Glomerular visceral epithelial cell (primary cell): ENCODE measurements at regions not wholly inside any gene's neighbourhood (a gene's known extent, or its start where the extent isn't known, plus 50 kb on each side); places are given as distances from the start of the nearest gene placed in this dataset.

Source experiments
- DNase-seq: peaks from one replicate; pipeline ENCODE4 v3.0.0-alpha.2; 2016; ENCODE audit errors: extremely low spot score

GRCh38 chr16:80356365-80356764 is 184.4 kb upstream of the DYNLRB2 start:
- DNase-seq, result no peak

- no peak for DNase-seq
Observed at GRCh38 chr16:80355335-80355734, 185.5 kb upstream of the DYNLRB2 start.

DNA sequence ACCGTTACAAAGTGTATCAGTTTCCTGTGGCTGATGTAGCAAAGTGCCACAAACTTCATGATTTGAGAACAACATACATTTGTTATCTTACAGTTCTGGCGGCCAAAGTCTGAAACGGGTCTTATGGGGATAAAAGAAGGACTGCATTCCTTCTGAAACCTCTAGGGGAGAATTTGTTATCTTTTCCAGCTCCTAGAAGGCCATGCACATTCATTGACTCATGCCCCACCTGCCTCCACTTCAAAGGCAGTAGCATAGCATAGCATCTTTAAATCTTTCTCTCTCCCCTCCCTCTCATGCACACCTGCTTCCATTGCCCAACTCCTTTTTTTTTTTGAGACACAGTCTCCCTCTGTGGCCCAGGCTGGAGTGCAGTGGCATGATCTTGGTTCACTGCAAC is 190.7 kb upstream of the DYNLRB2 start:
- no peak for DNase-seq

DNA sequence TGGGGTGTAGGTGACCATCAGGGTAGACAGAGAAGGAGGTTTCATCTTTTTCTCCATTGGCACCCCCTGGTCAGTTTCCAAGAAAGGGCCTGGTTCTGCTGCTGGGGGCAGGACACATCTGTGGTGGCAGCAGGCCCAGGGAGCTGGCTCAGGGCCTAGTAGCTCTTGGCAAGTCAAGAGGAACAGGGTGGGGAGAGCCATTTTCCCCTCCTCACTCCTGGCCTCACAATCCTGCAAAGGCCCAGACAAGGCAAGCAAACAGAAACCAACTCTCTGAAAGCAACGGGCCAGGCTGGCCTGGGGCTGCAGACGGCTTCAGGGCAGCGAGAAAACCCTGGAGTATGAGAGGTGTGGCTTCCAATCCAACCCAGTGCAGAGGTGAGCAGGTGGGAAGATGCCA is 192.9 kb upstream of the DYNLRB2 start:
- DNase-seq, result peak; percentile 4

- DNase-seq, result no peak
Observed at GRCh38 chr16:80347002-80347401, 193.8 kb upstream of the DYNLRB2 start.

DNA sequence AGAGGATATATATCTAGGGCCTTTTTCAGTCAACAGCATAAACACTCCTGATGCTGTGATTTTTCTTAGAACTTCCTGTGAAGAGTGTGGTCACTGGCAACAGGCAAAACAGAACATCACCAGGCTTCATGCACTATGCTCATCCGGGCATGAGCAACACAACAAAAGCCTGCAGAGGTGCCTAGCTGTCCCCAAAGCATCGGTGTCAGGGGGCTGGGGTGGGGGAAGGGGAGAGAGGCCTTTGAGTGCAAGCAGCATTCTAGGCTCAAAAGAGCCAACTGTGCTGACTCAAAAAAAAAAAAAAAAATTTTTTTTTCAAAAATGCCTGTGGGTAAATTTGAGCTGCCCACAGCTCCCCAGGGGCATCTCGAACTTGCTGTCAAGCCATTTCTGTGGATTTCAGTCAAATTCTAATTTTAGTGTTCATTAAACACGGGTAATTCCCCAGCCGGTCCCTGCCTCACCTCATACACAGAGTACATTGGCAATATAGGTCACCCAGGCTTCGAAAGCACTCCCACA is 194.6 kb upstream of the DYNLRB2 start:
- peak; percentile 35 for DNase-seq

DNA sequence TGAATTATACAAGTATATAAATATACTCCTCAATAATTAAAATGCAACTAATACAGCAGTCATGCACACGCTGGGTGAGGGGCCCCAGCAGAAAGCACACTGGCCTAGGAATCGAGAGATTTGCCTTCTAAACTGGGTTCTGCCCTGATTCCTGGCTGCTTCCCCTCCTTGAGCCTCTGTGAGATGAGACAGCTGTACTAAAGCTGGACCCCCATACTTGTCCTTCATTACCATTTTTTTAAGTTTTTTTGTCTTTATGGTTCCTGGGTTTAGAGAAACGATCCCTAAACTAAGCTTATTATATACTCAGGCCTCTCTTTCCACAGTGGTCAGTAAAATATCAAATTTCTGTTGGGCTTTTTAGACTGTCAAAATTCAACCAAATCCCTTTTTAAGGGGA is 195.1 kb upstream of the DYNLRB2 start:
- no peak for DNase-seq

DNA sequence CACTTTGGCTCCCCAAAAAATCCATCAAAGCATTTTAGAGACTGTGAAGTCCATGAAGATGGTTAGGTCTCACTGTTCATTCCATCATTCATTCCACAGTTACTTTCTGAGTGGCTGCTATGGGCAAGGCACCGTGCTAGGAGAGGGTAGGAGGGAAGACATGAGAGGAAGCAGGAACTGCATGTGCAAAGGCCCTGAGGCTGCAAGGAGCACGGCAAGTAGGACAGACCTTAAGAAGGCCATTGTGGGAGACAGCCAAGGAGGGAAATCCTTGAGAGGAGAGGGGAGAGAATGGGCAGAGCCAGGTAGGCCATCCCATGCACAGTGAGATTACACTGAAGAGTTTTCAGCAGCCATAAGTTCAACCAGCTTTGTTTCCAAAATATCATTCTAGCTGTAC is 196.2 kb upstream of the DYNLRB2 start:
- no peak for DNase-seq

DNA sequence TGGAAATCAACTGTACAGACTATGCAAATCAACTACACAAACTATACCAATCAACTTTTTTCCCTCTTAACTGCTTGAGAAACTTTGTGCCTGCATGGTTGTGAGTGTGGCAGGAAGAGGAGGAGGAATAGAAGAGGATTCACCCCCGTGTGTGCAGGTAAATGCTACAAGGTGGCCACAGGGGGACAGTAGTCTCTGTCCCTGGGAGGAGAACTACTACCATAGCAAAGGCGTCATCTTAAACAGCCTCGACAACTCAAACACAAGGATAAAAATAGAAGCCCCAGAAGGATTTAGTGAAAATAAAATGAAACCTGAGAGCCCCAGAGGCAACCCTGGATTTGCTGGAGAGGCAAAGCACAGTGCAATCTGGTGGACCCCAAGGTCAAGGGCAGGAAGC is 199.5 kb upstream of the DYNLRB2 start:
- DNase-seq, result no peak

DNA sequence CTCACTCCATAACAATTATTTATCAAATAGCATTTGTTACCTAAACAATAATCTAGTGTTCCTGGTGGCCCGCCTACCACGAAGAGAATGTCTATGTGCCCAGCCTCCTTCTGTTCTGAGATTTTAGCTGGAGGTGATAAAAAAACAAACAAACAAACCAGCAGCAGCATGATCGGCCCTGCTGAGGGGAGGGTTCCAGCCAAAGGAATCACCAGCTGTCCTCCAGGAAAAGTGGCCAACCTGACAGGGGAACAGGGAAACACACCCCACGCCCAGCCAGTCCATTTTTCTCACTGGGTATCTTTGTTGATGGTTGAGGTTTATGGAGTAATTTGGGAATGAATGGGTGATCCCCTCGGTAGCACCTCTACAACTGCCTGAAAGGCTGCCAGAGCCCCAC is 203.0 kb upstream of the DYNLRB2 start:
- DNase-seq, result no peak

DNA sequence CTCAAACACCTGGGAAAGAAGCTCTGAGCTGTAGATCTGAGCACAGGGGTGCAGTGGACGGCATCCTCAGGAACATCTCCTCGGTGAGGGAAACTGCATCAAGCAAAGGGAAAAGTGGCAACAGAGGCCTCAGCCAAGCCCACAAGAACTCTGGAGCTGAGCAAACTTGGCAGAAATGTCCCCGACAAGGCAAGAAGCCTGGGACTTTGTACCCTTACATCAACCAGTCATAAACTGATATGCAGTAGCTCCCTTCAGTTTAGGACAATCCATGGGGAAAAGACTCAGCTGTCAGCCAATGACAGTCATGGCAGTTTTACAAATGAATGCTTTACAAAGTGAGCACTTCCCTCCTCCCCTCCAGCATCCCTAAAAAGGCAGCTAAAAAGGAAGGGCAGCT is 210.0 kb upstream of the DYNLRB2 start:
- no peak for DNase-seq

DNA sequence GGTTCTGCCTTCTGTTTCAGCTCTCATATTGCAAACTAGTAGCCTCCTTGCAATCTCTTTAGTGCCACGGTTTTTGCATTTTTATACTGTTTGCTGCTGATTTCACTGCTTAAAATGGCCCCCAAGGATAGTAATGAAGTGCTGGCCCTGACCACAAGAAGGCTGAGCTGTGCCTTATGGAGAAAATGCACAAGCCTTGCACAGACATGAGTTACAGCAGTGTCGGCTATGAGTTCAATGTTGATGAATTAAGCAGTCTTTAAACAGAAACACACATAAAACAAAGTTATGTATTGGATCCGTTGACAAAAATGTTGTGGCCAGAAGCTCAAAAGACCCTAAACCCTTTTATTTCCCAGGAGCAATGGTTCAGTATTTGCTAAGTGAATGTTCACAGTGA is 210.6 kb upstream of the DYNLRB2 start:
- DNase-seq, result no peak

DNA sequence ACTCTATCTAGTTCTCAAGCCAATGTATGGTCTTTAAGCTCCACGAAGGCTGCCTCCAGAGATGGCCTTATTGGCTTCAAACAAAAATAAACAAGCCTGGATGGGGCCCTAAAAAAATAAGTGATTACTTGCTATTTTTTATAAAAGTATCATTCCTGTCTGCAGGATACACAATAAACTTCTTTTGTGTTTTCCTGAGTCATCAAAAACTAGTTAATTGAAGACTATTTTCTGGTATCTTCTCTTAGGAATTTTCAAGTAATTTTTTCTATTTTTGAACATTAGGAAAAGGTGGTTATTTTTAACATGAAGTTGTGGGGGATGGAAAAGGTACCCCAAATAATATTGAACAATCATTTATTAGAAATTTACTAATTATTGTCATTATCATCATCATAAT is 213.1 kb upstream of the DYNLRB2 start:
- no peak for DNase-seq

GRCh38 chr16:80324371-80324770 is 216.4 kb upstream of the DYNLRB2 start:
- no peak for DNase-seq

GRCh38 chr16:80323808-80324195 is 217.0 kb upstream of the DYNLRB2 start:
- DNase-seq, result no peak

GRCh38 chr16:80323187-80323807 is 217.5 kb upstream of the DYNLRB2 start:
- DNase-seq, result no peak

DNA sequence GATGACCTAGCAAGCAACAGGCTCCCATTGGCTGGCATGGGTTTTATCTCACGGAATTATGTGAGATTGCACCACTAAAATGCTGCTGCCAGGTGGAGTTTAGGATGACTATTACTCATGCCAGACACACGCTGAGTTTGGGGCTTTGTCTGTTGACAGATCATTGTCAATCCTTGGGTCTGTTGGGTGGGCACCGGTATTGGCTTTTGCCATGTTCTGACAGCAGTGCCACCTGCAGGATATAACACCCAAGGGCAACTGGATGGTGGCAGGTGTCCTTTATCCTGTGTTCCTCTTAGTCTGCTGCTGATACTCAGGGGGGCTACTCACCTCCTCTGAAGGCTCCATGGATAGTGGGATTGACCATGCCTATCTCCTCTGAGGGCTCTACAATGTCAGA is 221.6 kb upstream of the DYNLRB2 start:
- peak; percentile 9 for DNase-seq

DNA sequence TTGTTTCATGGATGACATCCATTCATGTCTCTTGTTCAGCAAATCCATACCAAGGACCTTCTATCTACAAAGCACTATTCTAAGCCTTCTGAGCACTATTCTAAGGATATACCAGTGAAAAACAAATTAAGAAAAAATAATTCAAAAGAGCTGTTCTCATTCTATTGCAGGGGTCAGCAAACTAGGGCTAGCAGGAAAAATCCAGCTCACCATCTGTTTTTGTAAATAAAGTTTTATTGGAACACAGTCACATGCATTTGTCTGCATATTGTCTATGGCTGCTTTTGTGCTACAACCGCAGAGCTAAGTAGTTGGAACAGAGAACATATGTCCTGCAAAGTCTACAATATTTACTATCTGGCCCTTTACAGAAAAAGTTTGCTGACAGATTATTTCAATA is 222.7 kb upstream of the DYNLRB2 start:
- no peak for DNase-seq

DNA sequence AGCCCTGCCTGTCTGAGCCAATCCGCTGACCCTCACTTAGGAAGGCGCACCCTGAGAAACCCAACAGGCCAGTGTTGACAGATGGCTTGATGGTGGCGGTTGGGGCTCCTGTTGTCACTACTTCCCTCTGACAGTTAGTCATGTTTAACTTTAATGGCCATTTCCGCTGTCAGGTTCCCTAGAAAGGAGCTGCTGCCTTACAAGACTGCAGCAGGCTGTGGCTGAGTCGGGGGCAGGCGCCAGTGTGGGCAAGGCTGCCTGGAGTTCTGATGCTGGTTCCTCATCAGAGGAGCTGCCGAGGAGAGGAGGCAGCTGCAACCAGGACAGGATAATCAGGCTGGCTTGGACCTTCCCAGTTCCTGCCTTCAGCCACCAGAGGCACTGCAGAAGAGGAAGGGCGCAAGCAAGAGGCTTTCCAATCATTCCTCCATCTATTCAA is 223.2 kb upstream of the DYNLRB2 start:
- DNase-seq, result no peak

GRCh38 chr16:80317116-80317515 is 223.7 kb upstream of the DYNLRB2 start:
- no peak for DNase-seq

- no peak for DNase-seq
Observed at GRCh38 chr16:80314042-80314441, 226.8 kb upstream of the DYNLRB2 start.

- DNase-seq, result no peak
Observed at GRCh38 chr16:80309178-80309577, 231.6 kb upstream of the DYNLRB2 start.

DNA sequence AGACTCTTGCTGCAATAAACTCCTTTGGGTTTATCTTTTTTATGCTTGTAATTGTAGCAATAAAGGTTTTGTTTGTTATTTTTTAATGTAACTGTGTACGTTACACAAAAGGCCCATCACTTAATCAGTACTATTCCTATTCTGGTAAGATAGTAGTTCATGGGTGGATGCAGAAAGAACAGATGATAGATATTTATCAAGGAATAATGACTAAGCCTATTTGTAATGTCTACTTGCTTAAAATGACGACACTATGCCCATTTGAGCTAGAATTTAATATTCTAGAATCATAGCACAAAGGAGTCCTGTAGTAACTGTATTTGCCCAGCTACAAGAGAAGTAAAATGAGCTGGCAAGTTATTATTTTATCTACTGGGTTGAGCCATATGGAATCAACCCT is 235.4 kb upstream of the DYNLRB2 start:
- no peak for DNase-seq

DNA sequence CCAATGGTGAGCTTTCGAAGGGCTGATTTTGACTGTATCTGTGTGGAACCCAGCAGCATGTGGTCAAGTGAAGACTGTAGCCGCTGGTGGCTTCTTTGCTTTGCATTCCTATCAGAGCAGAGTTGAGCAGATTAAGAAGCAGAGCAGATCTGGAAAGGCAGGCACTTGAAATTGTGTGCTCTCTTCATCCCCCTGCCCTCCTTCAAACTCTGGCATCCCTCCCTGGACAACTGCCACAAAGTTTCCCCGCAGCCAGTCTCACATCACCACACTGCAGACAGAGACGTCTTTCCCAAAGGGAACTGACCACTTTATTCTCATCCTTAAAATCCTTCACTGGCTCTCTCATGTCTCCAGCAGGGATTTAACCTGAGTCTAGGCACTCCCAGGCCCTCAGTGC is 237.1 kb upstream of the DYNLRB2 start:
- DNase-seq, result no peak
